ENCODE measurements at regions not wholly inside any gene's neighbourhood (a gene's known extent, or its start where the extent isn't known, plus 50 kb on each side); places are given as distances from the start of the nearest gene placed in this dataset.

GRCh38 chr3:117587416-117587815 lies 877.8 kb downstream of the TUSC7 start:
- POLR2A ChIA-PET = no interaction called here
- no peak overlapping the region for H3K27ac ChIP-seq (ENCODE audit: low read depth, low read length)
- H3K9me3 ChIP-seq (ENCODE audit: control insufficient read depth, insufficient read depth, low read length) = no peaks in the 10 kb centered on the region
- DNase-seq (ENCODE audit: low read depth, low spot score) = no peak
- no peak overlapping the region for H3K4me3 ChIP-seq (ENCODE audit: low read depth, low read length)
- TF ChIP-seq CTCF (IDR thresholded peaks at IDR 0.05; ENCODE audit: low read depth, low read length) = no peak
- CTCF ChIA-PET = no interaction called here
- no peaks in the 10 kb centered on the region for H3K27me3 ChIP-seq (ENCODE audit: control insufficient read depth, insufficient read depth, low read length)

- no peaks in the 10 kb centered on the region for H3K9me3 ChIP-seq (ENCODE audit: control insufficient read depth, insufficient read depth, low read length)
- no peak overlapping the region for H3K4me3 ChIP-seq (ENCODE audit: low read depth, low read length)
- CTCF ChIA-PET = interaction anchor here (0.7 kb wide), 1 partner anchor 10 kb away, joined by 8 read pairs; no protein-coding TSS in a partner anchor
- TF ChIP-seq CTCF (IDR thresholded peaks at IDR 0.05; ENCODE audit: low read depth, low read length) = no peak
- no peak overlapping the region for H3K27ac ChIP-seq (ENCODE audit: low read depth, low read length)
- H3K27me3 ChIP-seq (ENCODE audit: control insufficient read depth, insufficient read depth, low read length) = no peaks in the 10 kb centered on the region
- POLR2A ChIA-PET = no interaction called here
- DNase-seq (ENCODE audit: low read depth, low spot score) = no peak
These were observed 879.9 kb downstream of the TUSC7 start for GRCh38 chr3:117589454-117589853.

DNA sequence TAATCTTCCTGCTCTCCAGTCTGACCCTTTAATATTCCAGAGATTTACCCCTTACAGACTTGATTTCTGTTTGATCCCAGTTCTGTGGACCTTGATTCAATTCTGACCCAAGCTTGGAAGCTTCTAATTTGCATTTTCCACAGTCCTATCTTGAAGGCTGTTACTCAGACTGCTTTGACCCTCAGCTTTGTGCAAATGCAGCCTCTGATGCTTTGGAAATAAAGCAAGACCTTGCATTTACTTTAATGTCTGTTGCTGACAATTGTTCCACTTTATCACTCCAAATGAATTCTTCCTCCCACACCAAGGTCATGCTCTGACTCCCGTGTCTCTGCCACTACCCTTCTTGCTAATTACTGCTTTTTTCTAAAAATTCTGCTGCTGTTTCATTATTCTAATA lies 886.0 kb downstream of the TUSC7 start:
- no peak for DNase-seq (ENCODE audit: low read depth, low spot score)
- TF ChIP-seq CTCF (IDR thresholded peaks at IDR 0.05; ENCODE audit: low read depth, low read length) = no peak
- POLR2A ChIA-PET = no interaction called here
- Histone ChIP-seq H3K27ac (ENCODE audit: low read depth, low read length) (no peak overlapping the region), H3K9me3 (ENCODE audit: control insufficient read depth, insufficient read depth, low read length) (no peaks in the 10 kb centered on the region), H3K4me3 (ENCODE audit: low read depth, low read length) (no peak overlapping the region), H3K27me3 (ENCODE audit: control insufficient read depth, insufficient read depth, low read length) (no peaks in the 10 kb centered on the region)
- CTCF ChIA-PET = no interaction called here

DNA sequence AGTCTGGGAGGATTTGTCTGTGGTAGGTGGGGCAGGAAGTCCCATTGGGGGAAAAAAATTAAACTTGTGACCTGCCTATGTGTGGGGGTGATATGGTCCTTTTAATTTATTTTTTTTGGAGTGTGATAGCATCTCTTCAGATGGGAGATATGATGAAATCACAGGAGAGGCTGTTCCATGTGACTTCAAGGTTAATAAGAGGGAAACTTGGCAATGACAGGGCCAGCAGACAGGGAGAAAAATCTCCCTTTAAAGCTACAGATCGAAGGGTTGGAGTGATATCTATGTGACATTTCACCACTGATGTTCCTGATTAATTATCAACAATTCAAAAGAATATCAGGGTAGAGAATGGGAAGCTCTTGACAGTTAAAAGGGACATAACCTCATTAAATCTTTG lies 886.9 kb downstream of the TUSC7 start:
- Histone ChIP-seq H3K4me3 (ENCODE audit: low read depth, low read length) (no peak overlapping the region), H3K9me3 (ENCODE audit: control insufficient read depth, insufficient read depth, low read length) (no peaks in the 10 kb centered on the region), H3K27me3 (ENCODE audit: control insufficient read depth, insufficient read depth, low read length) (no peaks in the 10 kb centered on the region), H3K27ac (ENCODE audit: low read depth, low read length) (no peak overlapping the region)
- CTCF ChIA-PET = interaction anchor here (1.2 to 1.7 kb wide), 3 partner anchors 10 to 401 kb away, joined by 3 to 4 read pairs (median 4); no protein-coding TSS in a partner anchor
- no peak for DNase-seq (ENCODE audit: low read depth, low spot score)
- no peak for TF ChIP-seq CTCF (IDR thresholded peaks at IDR 0.05; ENCODE audit: low read depth, low read length)
- POLR2A ChIA-PET = no interaction called here

DNA sequence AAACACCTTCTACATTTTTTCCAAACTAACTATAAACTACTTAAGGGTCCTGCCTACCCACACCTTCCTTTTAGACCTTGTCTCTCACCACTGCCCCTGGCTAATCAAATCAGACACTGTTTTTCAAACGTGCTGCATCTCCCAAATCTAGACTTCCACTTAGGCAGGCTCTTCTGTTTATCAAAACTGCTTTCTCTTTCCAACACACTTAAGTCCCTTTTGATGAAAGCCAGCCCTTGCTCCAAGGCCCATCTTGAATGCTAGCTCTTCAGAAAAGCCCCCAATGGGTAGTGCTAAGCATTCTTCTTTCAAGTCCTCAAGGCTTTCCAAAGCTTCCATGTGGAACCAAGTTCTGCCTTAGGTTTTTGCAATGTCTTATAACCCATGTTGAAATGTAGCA lies 888.3 kb downstream of the TUSC7 start:
- DNase-seq (ENCODE audit: low read depth, low spot score) = no peak
- no peak overlapping the region for H3K27ac ChIP-seq (ENCODE audit: low read depth, low read length)
- no peaks in the 10 kb centered on the region for H3K9me3 ChIP-seq (ENCODE audit: control insufficient read depth, insufficient read depth, low read length)
- H3K4me3 ChIP-seq (ENCODE audit: low read depth, low read length) = no peak overlapping the region
- no peaks in the 10 kb centered on the region for H3K27me3 ChIP-seq (ENCODE audit: control insufficient read depth, insufficient read depth, low read length)
- CTCF ChIA-PET = interaction anchor here (0.7 to 1.7 kb wide), 3 partner anchors 9 to 400 kb away, joined by 4 to 5 read pairs (median 4); no protein-coding TSS in a partner anchor
- no peak for TF ChIP-seq CTCF (IDR thresholded peaks at IDR 0.05; ENCODE audit: low read depth, low read length)
- POLR2A ChIA-PET = no interaction called here
